ENCODE measurements at regions not wholly inside any gene's neighbourhood (a gene's known extent, or its start where the extent isn't known, plus 50 kb on each side); places are given as distances from the start of the nearest gene placed in this dataset.
"Not testable (repeated sequence)": the region's sequence is repeated elsewhere in the genome, so short reads cannot be mapped to it uniquely, and the experiment has no call there.

- CTCF ChIA-PET, result no interaction called here
- H3K9me3 Mint-ChIP-seq (ENCODE audit: low read depth, unreplicated experiment), result no peaks in the 10 kb centered on the region
- no peak for DNase-seq
- intact Hi-C loops (cut with micrococcal nuclease; ENCODE audit: unreplicated experiment), result no loop called here
- no peak overlapping the region for H3K27ac Mint-ChIP-seq (ENCODE audit: unreplicated experiment)
- H3K36me3 Mint-ChIP-seq (ENCODE audit: insufficient read depth, unreplicated experiment), result no peaks in the 10 kb centered on the region
- no TSS peak for BruUV-seq (replicated peaks)
- no peak overlapping the region for H3K4me3 Mint-ChIP-seq (ENCODE audit: low read depth, unreplicated experiment)
- TF ChIP-seq CTCF (IDR thresholded peaks at IDR 0.05; ENCODE audit: unreplicated experiment), result no peak
- H3K4me1 Mint-ChIP-seq (ENCODE audit: low read depth, unreplicated experiment), result no peaks in the 10 kb centered on the region
- H3K27me3 Mint-ChIP-seq (ENCODE audit: unreplicated experiment), result peaks cover 14% of the 10 kb centered on the region
These were observed 88.7 kb upstream of the MS4A8 start for GRCh38 chr11:60610702-60611101.

GRCh38 chr11:60615497-60615896 lies 83.9 kb upstream of the MS4A8 start:
- H3K9me3 Mint-ChIP-seq (ENCODE audit: low read depth, unreplicated experiment), result no peaks in the 10 kb centered on the region
- no TSS peak for BruUV-seq (replicated peaks)
- DNase-seq, result no peak
- H3K4me3 Mint-ChIP-seq (ENCODE audit: low read depth, unreplicated experiment), result no peak overlapping the region
- no peak for TF ChIP-seq CTCF (IDR thresholded peaks at IDR 0.05; ENCODE audit: unreplicated experiment)
- H3K27me3 Mint-ChIP-seq (ENCODE audit: unreplicated experiment), result peaks cover 14% of the 10 kb centered on the region
- CTCF ChIA-PET, result no interaction called here
- H3K27ac Mint-ChIP-seq (ENCODE audit: unreplicated experiment), result no peak overlapping the region
- intact Hi-C loops (cut with micrococcal nuclease; ENCODE audit: unreplicated experiment), result loop anchor here (5.0 kb wide), 2 partner anchors 128 to 273 kb away; no protein-coding TSS in a partner anchor
- H3K36me3 Mint-ChIP-seq (ENCODE audit: insufficient read depth, unreplicated experiment), result no peaks in the 10 kb centered on the region
- peaks cover 8% of the 10 kb centered on the region for H3K4me1 Mint-ChIP-seq (ENCODE audit: low read depth, unreplicated experiment)

GRCh38 chr11:60621940-60622339 lies 77.5 kb upstream of the MS4A8 start:
- CTCF ChIA-PET; BruUV-seq (replicated peaks); H3K4me3 Mint-ChIP-seq (ENCODE audit: low read depth, unreplicated experiment); H3K9me3 Mint-ChIP-seq (ENCODE audit: low read depth, unreplicated experiment); H3K27ac Mint-ChIP-seq (ENCODE audit: unreplicated experiment); H3K4me1 Mint-ChIP-seq (ENCODE audit: low read depth, unreplicated experiment); H3K27me3 Mint-ChIP-seq (ENCODE audit: unreplicated experiment); DNase-seq; intact Hi-C loops (cut with micrococcal nuclease; ENCODE audit: unreplicated experiment); H3K36me3 Mint-ChIP-seq (ENCODE audit: insufficient read depth, unreplicated experiment): not testable (repeated sequence)

- DNase-seq; intact Hi-C loops (cut with micrococcal nuclease; ENCODE audit: unreplicated experiment); CTCF ChIA-PET; BruUV-seq (replicated peaks); H3K36me3 Mint-ChIP-seq (ENCODE audit: insufficient read depth, unreplicated experiment); H3K27ac Mint-ChIP-seq (ENCODE audit: unreplicated experiment); H3K27me3 Mint-ChIP-seq (ENCODE audit: unreplicated experiment); H3K4me3 Mint-ChIP-seq (ENCODE audit: low read depth, unreplicated experiment); H3K9me3 Mint-ChIP-seq (ENCODE audit: low read depth, unreplicated experiment); H3K4me1 Mint-ChIP-seq (ENCODE audit: low read depth, unreplicated experiment): not testable (repeated sequence)
These were observed 76.6 kb upstream of the MS4A8 start for GRCh38 chr11:60622776-60623175.

GRCh38 chr11:60625262-60625661 lies 74.2 kb upstream of the MS4A8 start:
- H3K27me3 Mint-ChIP-seq (ENCODE audit: unreplicated experiment), result no peaks in the 10 kb centered on the region
- no peaks in the 10 kb centered on the region for H3K36me3 Mint-ChIP-seq (ENCODE audit: insufficient read depth, unreplicated experiment)
- H3K27ac Mint-ChIP-seq (ENCODE audit: unreplicated experiment), result no peak overlapping the region
- no peak for TF ChIP-seq CTCF (IDR thresholded peaks at IDR 0.05; ENCODE audit: unreplicated experiment)
- H3K4me3 Mint-ChIP-seq (ENCODE audit: low read depth, unreplicated experiment), result no peak overlapping the region
- BruUV-seq (replicated peaks), result no TSS peak
- peaks cover 3% of the 10 kb centered on the region for H3K9me3 Mint-ChIP-seq (ENCODE audit: low read depth, unreplicated experiment)
- DNase-seq, result peak; percentile 10
- CTCF ChIA-PET, result no interaction called here
- H3K4me1 Mint-ChIP-seq (ENCODE audit: low read depth, unreplicated experiment), result no peaks in the 10 kb centered on the region
- intact Hi-C loops (cut with micrococcal nuclease; ENCODE audit: unreplicated experiment), result no loop called here

Measured in Calu3 (cell line).